HL-60 (cell line): ENCODE measurements at regions not wholly inside any gene's neighbourhood (a gene's known extent, or its start where the extent isn't known, plus 50 kb on each side); places are given as distances from the start of the nearest gene placed in this dataset.

Source experiments
- DNase-seq, 2 experiments: peaks; one replicate each; pipeline ENCODE4 v3.0.0-alpha.2; 2010 to 2020; ENCODE audit warnings: low read depth in 1 of 2, low spot score in 1 of 2
- H3K27ac ChIP-seq: fragments of 250-450 bp; sonication (Bioruptor Pico); replicated peaks from 2 replicates; pipeline ENCODE4 v1.5.1; 2020; ENCODE audit warnings: mild to moderate bottlenecking, moderate library complexity
- H3K27me3 ChIP-seq: fragments of 250-450 bp; sonication (Bioruptor Pico); 2 replicates; pipeline ENCODE4 v1.5.1; 2021; ENCODE audit warnings: mild to moderate bottlenecking, moderate library complexity; ENCODE audit not compliant: insufficient read depth, poor library complexity, severe bottlenecking
- H3K4me3 ChIP-seq: replicated peaks from 2 replicates; pipeline ENCODE4 v1.5.1; 2011; ENCODE audit warnings: mild to moderate bottlenecking, control low read depth, low read length; ENCODE audit not compliant: insufficient read depth
- CTCF ChIP-seq: IDR thresholded peaks from one replicate; pipeline ENCODE4 v1.5.1; 2011; ENCODE audit warnings: low read length, control low read depth, inconsistent platforms; ENCODE audit not compliant: insufficient read depth
- GABPA ChIP-seq: IDR thresholded peaks from 2 replicates; pipeline ENCODE4 v1.6.1; 2012; ENCODE audit warnings: low read depth
- POLR2AphosphoS5 ChIP-seq: IDR thresholded peaks from 2 replicates; pipeline ENCODE4 v1.6.1; 2012; ENCODE audit warnings: low read depth
- REST ChIP-seq: IDR thresholded peaks from 2 replicates; pipeline ENCODE4 v1.6.1; 2012; ENCODE audit warnings: low read depth; ENCODE audit not compliant: insufficient replicate concordance
- SPI1 ChIP-seq: IDR thresholded peaks from 2 replicates; pipeline ENCODE4 v1.6.1; 2012; ENCODE audit warnings: low read depth, mild to moderate bottlenecking, borderline replicate concordance

- DNase-seq = no peak
- Histone ChIP-seq H3K27ac (no peak overlapping the region), H3K4me3 (no peak overlapping the region), H3K27me3 (no peaks in the 10 kb centered on the region)
- TF ChIP-seq GABPA (no peak), CTCF (no peak), POLR2AphosphoS5 (no peak), SPI1 (no peak), REST (no peak)
Measured at GRCh38 chr3:194849166-194849875, 163.6 kb downstream of the FAM43A start.

GRCh38 chr3:194851254-194851653, 165.6 kb downstream of the FAM43A start:
- Histone ChIP-seq H3K27me3 (no peaks in the 10 kb centered on the region), H3K27ac (no peak overlapping the region), H3K4me3 (no peak overlapping the region)
- TF ChIP-seq CTCF = no peak
- no peak for TF ChIP-seq SPI1
- no peak for TF ChIP-seq GABPA
- no peak for TF ChIP-seq REST
- no peak for TF ChIP-seq POLR2AphosphoS5
- no peak for DNase-seq

GRCh38 chr3:194851941-194852340, 166.3 kb downstream of the FAM43A start:
- no peak overlapping the region for H3K27ac ChIP-seq
- H3K4me3 ChIP-seq = no peak overlapping the region
- H3K27me3 ChIP-seq = no peaks in the 10 kb centered on the region
- DNase-seq = no peak
- TF ChIP-seq CTCF (no peak), POLR2AphosphoS5 (no peak), SPI1 (no peak), REST (no peak), GABPA (no peak)
